Astrocyte of the spinal cord (primary cell): ENCODE measurements at regions not wholly inside any gene's neighbourhood (a gene's known extent, or its start where the extent isn't known, plus 50 kb on each side); places are given as distances from the start of the nearest gene placed in this dataset.

Experiments used
- DNase-seq: peaks from one replicate; pipeline ENCODE4 v3.0.0; 2011; ENCODE audit warnings: low read depth, low spot score
- H3K4me3 ChIP-seq: 2 replicates; pipeline ENCODE4 v1.5.1; 2011; ENCODE audit warnings: low read depth, mild to moderate bottlenecking, low read length, moderate library complexity
- CTCF ChIP-seq: IDR thresholded peaks from 2 replicates; pipeline ENCODE4 v1.5.1; 2012; ENCODE audit warnings: low read depth, mild to moderate bottlenecking, low read length, inconsistent platforms
- in situ Hi-C: cut with HindIII; loops from 2 replicates; pipeline ENCODE4 v1.10.0; 2017; ENCODE audit warnings: low sequenced_read_pairs

- H3K4me3 ChIP-seq: no peak overlapping the region
- TF ChIP-seq CTCF: no peak
- in situ Hi-C loops: no loop called here
- DNase-seq: no peak
Observed at GRCh38 chr6:103674790-103675189, 1184.9 kb downstream of the HACE1 start.

- peak; percentile 33 for TF ChIP-seq CTCF
- in situ Hi-C loops: no loop called here
- H3K4me3 ChIP-seq: no peak overlapping the region
- DNase-seq: peak; percentile 45
Observed at GRCh38 chr6:103672169-103672568, 1187.5 kb downstream of the HACE1 start.

DNA sequence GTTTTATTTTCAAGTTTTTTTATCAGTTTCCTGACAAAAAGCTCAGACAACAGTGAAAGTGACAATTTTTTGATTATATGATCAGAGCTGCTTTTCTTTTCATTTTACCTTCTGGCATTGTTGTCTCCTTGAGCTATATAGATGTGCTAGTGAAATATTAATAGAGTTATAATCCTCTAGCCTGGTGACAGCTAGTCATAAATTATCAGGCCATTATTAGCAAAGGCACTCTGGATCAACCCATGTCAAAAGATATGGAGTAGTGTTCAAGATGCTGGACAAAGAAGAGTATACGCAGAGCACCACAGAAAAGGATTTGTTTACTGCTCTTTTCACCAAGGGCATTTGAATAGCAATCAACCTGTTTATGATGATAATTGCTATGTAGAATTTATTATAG lies 1230.1 kb downstream of the HACE1 start:
- no peak for TF ChIP-seq CTCF
- in situ Hi-C loops: no loop called here

DNA sequence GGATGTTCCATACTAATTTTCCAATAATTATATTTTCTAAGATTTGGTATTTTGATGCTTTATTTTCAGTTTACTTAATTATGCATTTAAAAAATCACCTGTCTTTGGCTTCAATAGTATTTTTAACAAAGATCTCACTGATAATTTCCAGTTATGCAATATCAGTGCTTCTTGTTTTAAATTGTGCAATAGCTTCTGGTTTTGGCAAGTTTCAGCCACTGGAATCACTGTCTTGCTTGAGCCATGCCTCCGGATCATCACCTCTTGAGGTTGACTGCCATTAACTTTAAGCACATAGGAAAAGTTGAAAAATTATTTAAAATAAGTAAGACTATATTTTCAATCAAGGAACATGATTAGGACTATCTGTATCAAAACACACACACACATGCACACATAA lies 1242.1 kb downstream of the HACE1 start:
- in situ Hi-C loops: no loop called here
- TF ChIP-seq CTCF: no peak
- DNase-seq: no peak
- H3K4me3 ChIP-seq: no peak overlapping the region

More for the DNA sequence above, 1230.1 kb downstream of the HACE1 start:
- no peak overlapping the region for H3K4me3 ChIP-seq
- no peak for DNase-seq

DNA sequence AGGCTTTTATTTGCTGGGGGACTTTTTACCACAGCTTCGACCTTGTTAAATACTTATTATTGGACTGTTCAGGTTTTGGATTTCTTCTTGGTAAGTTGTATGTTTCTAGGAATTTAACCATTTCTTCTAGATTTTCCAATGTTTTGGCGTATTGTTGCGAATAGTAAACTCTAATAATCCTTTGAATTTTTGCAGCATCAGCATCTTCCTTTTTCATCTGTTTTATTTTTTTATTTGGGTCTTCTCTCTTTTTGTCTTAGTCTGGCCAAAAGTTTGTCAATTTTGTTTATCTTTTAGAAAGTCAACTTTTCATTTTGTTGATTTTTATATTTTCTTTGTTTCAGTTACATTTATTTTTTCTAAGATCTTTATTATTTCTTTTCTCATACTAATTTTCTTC lies 1272.0 kb downstream of the HACE1 start:
- DNase-seq: no peak
- no peak overlapping the region for H3K4me3 ChIP-seq
- TF ChIP-seq CTCF: no peak
- in situ Hi-C loops: no loop called here

DNA sequence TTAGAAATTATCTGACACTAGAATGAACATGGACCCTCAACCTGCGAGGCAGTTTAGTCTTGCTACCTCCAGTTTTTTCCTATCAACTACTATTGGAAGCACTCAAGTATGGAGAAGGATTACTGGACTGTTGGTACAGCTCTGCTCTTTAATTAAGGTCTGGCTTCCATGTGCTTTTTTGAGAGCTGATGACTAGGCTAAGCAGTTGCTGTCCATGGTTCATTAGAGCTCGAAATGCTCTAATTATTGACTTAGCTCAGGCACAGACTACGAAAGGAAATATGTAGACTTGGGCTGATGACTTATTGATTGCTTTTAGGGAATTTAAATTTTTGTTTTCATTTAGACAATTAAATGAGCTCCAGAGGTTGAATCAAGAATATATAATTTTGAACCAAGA lies 1281.6 kb downstream of the HACE1 start:
- in situ Hi-C loops: no loop called here
- no peak for TF ChIP-seq CTCF
- DNase-seq: no peak
- H3K4me3 ChIP-seq: no peak overlapping the region

- TF ChIP-seq CTCF: no peak
- no peak overlapping the region for H3K4me3 ChIP-seq
- in situ Hi-C loops: no loop called here
- DNase-seq: no peak
Observed at GRCh38 chr6:103570431-103570830, 1289.3 kb downstream of the HACE1 start.
